B cell (primary cell): ENCODE measurements at regions not wholly inside any gene's neighbourhood (a gene's known extent, or its start where the extent isn't known, plus 50 kb on each side); places are given as distances from the start of the nearest gene placed in this dataset.

Experiments
- ATAC-seq: fragments of 200-7000 bp; cut with Tn5 transposase; one replicate; pipeline ENCODE4 v1.10.0; 2021; ENCODE audit warnings: low read depth, mild to moderate bottlenecking, moderate number of reproducible peaks, moderate library complexity
- CTCF ChIA-PET: fragments of 350-600 bp; sonication (Branson Sonifier 250); formaldehyde crosslinking; loops from one replicate; lab custom pipeline; 2021; ENCODE audit warnings: antibody characterized with exemption, inconsistent platforms; lab: Charles Lee
- POLR2A ChIA-PET: fragments of 350-600 bp; sonication (Branson Sonifier 250); formaldehyde crosslinking; loops from one replicate; lab custom pipeline; 2021; ENCODE audit warnings: antibody characterized with exemption; lab: Charles Lee
- DNase-seq: peaks from one replicate; pipeline ENCODE4 v3.0.0; 2013
- H2AFZ ChIP-seq: 2 replicates; pipeline ENCODE4 v1.6.1; 2012; ENCODE audit warnings: mild to moderate bottlenecking, low read depth, low read length; ENCODE audit not compliant: insufficient read depth, poor library complexity, severe bottlenecking
- H3K27ac ChIP-seq, 2 donors: 1 replicate in 1 of 2; 2 replicates in 1 of 2; pipeline ENCODE4 v1.5.1; 2012 to 2013; ENCODE audit warnings: low read length in 2 of 2, mild to moderate bottlenecking in 2 of 2, moderate library complexity in 1 of 2
- H3K27me3 ChIP-seq, 4 experiments: fragments of 200-600 bp in 1 of 4; sonication (generic) in 1 of 4; replicated peaks in 1 of 4; 1 replicate in 2 of 4; 2 replicates in 2 of 4; pipeline versions ENCODE4 v1.6.1 to v1.7.0; 2013 to 2016; ENCODE audit warnings: low read length in 3 of 4, mild to moderate bottlenecking in 2 of 4, mixed read lengths in 1 of 4, moderate library complexity in 1 of 4; ENCODE audit not compliant: insufficient read depth in 4 of 4, control insufficient read depth in 3 of 4; ENCODE audit errors: control extremely low read depth in 1 of 4
- H3K36me3 ChIP-seq, 2 experiments: replicated peaks in 1 of 2; 1 replicate in 1 of 2; 2 replicates in 1 of 2; pipeline versions ENCODE4 v1.6.1 to v1.7.1; 2013; ENCODE audit warnings: low read length in 1 of 2; ENCODE audit not compliant: insufficient read depth in 2 of 2, control insufficient read depth in 1 of 2; ENCODE audit errors: control extremely low read depth in 1 of 2, extremely low read depth in 1 of 2
- H3K4me1 ChIP-seq, 2 donors: fragments of 200-600 bp in 1 of 2; sonication (generic) in 1 of 2; 1 replicate in 1 of 2; 2 replicates in 1 of 2; pipeline versions ENCODE4 v1.5.1 to v1.6.1; 2013 to 2017; ENCODE audit warnings: low read length in 2 of 2; ENCODE audit not compliant: control insufficient read depth in 2 of 2, insufficient read depth in 2 of 2
- H3K4me2 ChIP-seq: replicated peaks from 2 replicates; pipeline ENCODE3; 2012; ENCODE audit warnings: mild to moderate bottlenecking, low read depth, low read length; ENCODE audit not compliant: poor library complexity, severe bottlenecking
- H3K4me3 ChIP-seq, 5 experiments: fragments of 200-600 bp in 1 of 5; sonication (generic) in 1 of 5; 1 replicate in 3 of 5; 2 replicates in 2 of 5; pipeline versions ENCODE4 v1.5.1 to v1.7.0; 2011 to 2016; ENCODE audit warnings: low read length in 4 of 5, mild to moderate bottlenecking in 4 of 5, low read depth in 2 of 5, control low read depth in 1 of 5, moderate library complexity in 1 of 5; ENCODE audit not compliant: insufficient read depth in 1 of 5; ENCODE audit errors: control extremely low read depth in 1 of 5, extremely low read depth in 1 of 5
- H3K79me2 ChIP-seq: fragments of 200-600 bp; sonication (generic); one replicate; pipeline ENCODE4 v1.6.0; 2016; ENCODE audit warnings: low read length; ENCODE audit not compliant: control insufficient read depth, insufficient read depth
- H3K9ac ChIP-seq: fragments of 200-600 bp; sonication (generic); 2 replicates; pipeline ENCODE4 v1.6.1; 2017; ENCODE audit warnings: mild to moderate bottlenecking, low read length, moderate library complexity
- H3K9me3 ChIP-seq, 3 donors: one replicate each; pipeline versions ENCODE4 v1.6.1 to v1.7.1; 2013; ENCODE audit warnings: low read length in 2 of 3; ENCODE audit not compliant: control insufficient read depth in 2 of 3, insufficient read depth in 1 of 3; ENCODE audit errors: control extremely low read depth in 1 of 3
- H4K20me1 ChIP-seq: 2 replicates; pipeline ENCODE4 v1.6.0; 2012; ENCODE audit warnings: mild to moderate bottlenecking, low read length; ENCODE audit not compliant: insufficient read depth, control insufficient read depth, poor library complexity, severe bottlenecking
- H3K27ac Mint-ChIP-seq: one replicate; pipeline ENCODE4 v1.8.0; 2021; ENCODE audit warnings: mixed read lengths
- H3K27me3 Mint-ChIP-seq: one replicate; pipeline ENCODE4 v1.8.0; 2021; ENCODE audit warnings: mixed read lengths
- H3K4me1 Mint-ChIP-seq: one replicate; pipeline ENCODE4 v1.8.0; 2021; ENCODE audit warnings: mixed read lengths
- H3K4me3 Mint-ChIP-seq: one replicate; pipeline ENCODE4 v1.8.0; 2021; ENCODE audit warnings: mixed read lengths
- H3K9me3 Mint-ChIP-seq: one replicate; pipeline ENCODE4 v1.8.0; 2022; ENCODE audit warnings: mixed read lengths; ENCODE audit not compliant: insufficient read depth
- CTCF ChIP-seq: fragments of 200-600 bp; IDR thresholded peaks from one replicate; pipeline ENCODE4 v1.8.0; 2022; ENCODE audit warnings: antibody characterized with exemption, mild to moderate bottlenecking
- EZH2 ChIP-seq: IDR thresholded peaks from 2 replicates; pipeline ENCODE4 v1.6.1; 2012; ENCODE audit warnings: borderline replicate concordance, low read depth, mild to moderate bottlenecking, moderate library complexity, low read length; ENCODE audit not compliant: insufficient read depth, poor library complexity, severe bottlenecking
- WGBS: methylation state at CpG from one replicate; pipeline ENCODE4 v1.1.5; 2013; ENCODE audit warnings: missing lambda C conversion rate; ENCODE audit not compliant: insufficient coverage; 5-methylcytosine and 5-hydroxymethylcytosine counted together
- intact Hi-C: fragments of 100-400 bp; cut with micrococcal nuclease; formaldehyde crosslinking; loops from one replicate; pipeline ENCODE4 v1.10.0; 2022

- Histone ChIP-seq H3K9me3 (no peaks in the 10 kb centered on the region), H3K36me3 (no peaks in the 10 kb centered on the region), H3K27me3 (no peaks in the 10 kb centered on the region), H3K4me1 (no peaks in the 10 kb centered on the region), H3K4me3 (no peak overlapping the region), H3K4me2 (no peak overlapping the region), H3K79me2 (no peaks in the 10 kb centered on the region), H3K9ac (no peak overlapping the region), H2AFZ (no peak overlapping the region), H3K27ac (no peak overlapping the region), H4K20me1 (no peaks in the 10 kb centered on the region)
- ATAC-seq, result no peak
- TF ChIP-seq EZH2 (no peak), CTCF (no peak)
- H3K27me3 Mint-ChIP-seq, result no peaks in the 10 kb centered on the region
- 75% methylated on average over 5 of the region's 5 CpGs for WGBS
- intact Hi-C loops, result no loop called here
- ChIA-PET CTCF (no interaction called here), POLR2A (no interaction called here)
- peaks cover 4% of the 10 kb centered on the region for H3K9me3 Mint-ChIP-seq
- H3K27ac Mint-ChIP-seq, result no peak overlapping the region
- no peaks in the 10 kb centered on the region for H3K4me1 Mint-ChIP-seq
- H3K4me3 Mint-ChIP-seq, result no peak overlapping the region
- DNase-seq, result no peak
These were observed 487.7 kb upstream of the BTBD3 start for GRCh38 chr20:11429889-11430519.

GRCh38 chr20:11430652-11431051, 487.0 kb upstream of the BTBD3 start:
- Histone ChIP-seq H3K4me2 (no peak overlapping the region), H3K4me3 (no peak overlapping the region), H3K9ac (no peak overlapping the region), H3K79me2 (no peaks in the 10 kb centered on the region), H2AFZ (no peak overlapping the region), H3K9me3 (peaks cover 0 to 2% (median 0%) of the 10 kb centered on the region in 3 donors), H3K36me3 (no peaks in the 10 kb centered on the region), H3K4me1 (no peaks in the 10 kb centered on the region), H3K27ac (no peak overlapping the region), H3K27me3 (no peaks in the 10 kb centered on the region), H4K20me1 (no peaks in the 10 kb centered on the region)
- no peak overlapping the region for H3K4me3 Mint-ChIP-seq
- POLR2A ChIA-PET, result no interaction called here
- H3K9me3 Mint-ChIP-seq, result peaks cover 4% of the 10 kb centered on the region
- WGBS, result 86% methylated on average over 1 of the region's 3 CpGs
- CTCF ChIA-PET, result no interaction called here
- H3K27me3 Mint-ChIP-seq, result no peaks in the 10 kb centered on the region
- no peak for TF ChIP-seq CTCF
- no peak for TF ChIP-seq EZH2
- intact Hi-C loops, result no loop called here
- no peaks in the 10 kb centered on the region for H3K4me1 Mint-ChIP-seq
- DNase-seq (no peak), ATAC-seq (no peak)
- H3K27ac Mint-ChIP-seq, result no peak overlapping the region
